HFF-Myc (cell line): ENCODE measurements at regions not wholly inside any gene's neighbourhood (a gene's known extent, or its start where the extent isn't known, plus 50 kb on each side); places are given as distances from the start of the nearest gene placed in this dataset.

ENCODE experiments used
- DNase-seq: peaks from one replicate; pipeline ENCODE4 v3.0.0-alpha.2; 2011; ENCODE audit warnings: low read depth; ENCODE audit errors: extremely low read depth
- H3K4me3 ChIP-seq: replicated peaks from 2 replicates; pipeline ENCODE4 v1.5.1; 2011; ENCODE audit warnings: low read depth, mild to moderate bottlenecking, control low read depth, low read length
- CTCF ChIP-seq: IDR thresholded peaks from 2 replicates; pipeline ENCODE4 v1.5.1; 2012; ENCODE audit warnings: mild to moderate bottlenecking, low read depth, low read length, control low read depth; ENCODE audit errors: missing control alignments

DNA sequence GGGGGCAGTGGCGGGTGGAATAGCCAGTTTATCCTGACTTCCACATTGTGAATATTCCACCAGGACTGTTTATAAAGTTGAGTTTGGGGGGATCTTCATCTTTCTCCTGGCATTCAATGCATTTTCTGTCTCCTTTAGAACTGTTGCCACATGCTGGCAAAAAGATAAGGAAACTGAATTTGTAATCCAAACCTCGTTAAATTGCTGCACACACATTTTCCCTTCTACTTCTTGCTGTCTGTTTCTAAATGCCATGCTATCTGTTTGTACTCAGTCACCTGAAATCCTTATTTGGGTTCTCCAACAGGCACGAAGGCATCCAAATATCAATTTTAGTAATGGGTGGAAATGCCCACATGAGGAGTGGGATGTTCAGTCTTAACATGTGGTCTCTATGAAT, 180.2 kb upstream of the CCN2 start:
- no peak overlapping the region for H3K4me3 ChIP-seq
- DNase-seq, result no peak
- TF ChIP-seq CTCF, result no peak

DNA sequence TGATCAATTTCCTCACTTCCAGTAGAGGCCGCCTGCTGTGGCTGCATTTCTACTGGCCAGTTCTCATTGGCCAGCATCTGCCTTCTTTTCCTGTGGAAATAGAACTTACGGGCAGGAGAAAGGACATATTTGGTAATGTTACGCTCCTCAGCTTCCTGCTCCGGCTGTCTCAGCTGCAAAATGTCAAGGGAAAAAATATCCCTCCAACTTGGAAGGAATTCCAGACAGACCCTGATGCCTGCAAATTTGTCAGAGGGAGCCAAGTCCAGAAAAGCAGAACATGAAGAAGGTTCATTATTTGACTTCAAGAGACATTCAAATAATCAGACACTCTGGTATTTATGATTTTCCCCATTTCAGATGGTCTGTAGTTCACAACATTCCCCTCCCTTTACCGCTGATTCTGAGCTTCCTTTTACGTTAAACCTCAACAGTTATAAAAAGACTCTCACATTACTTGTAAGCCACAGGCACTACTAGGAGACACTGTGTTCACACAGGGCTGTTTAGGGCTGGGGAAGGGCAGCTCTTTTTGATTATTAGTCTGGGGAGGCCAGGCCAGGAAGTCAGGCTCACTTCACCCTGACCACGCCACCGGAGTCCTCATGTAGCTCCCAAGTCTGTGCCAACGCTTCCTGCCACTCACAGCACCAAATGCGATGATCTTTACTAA, 179.6 kb upstream of the CCN2 start:
- no peak for DNase-seq
- H3K4me3 ChIP-seq, result no peak overlapping the region
- no peak for TF ChIP-seq CTCF

- no peak overlapping the region for H3K4me3 ChIP-seq
- DNase-seq, result no peak
- TF ChIP-seq CTCF, result no peak
Observed at GRCh38 chr6:132128424-132128823, 177.3 kb upstream of the CCN2 start.

DNA sequence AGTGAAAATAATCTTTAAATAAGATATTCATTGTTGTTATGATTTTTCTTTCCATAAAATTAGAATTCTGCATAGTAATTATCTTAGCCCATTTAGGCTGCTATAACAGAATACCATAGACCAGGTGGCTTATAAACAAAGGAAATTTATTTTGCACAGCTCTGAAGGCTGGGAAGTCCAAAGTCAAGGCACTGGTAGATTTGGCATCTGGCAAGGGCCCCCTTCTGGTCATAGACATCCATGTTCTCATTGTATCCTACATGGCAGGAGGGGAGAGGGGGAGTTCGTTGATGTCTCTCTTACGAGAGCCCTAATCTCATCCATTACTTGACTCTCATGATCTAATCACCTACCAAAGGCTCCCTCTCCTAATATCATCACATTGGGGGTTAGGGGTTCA, 175.0 kb upstream of the CCN2 start:
- no peak overlapping the region for H3K4me3 ChIP-seq
- no peak for DNase-seq
- TF ChIP-seq CTCF, result no peak

GRCh38 chr6:132122871-132123270, 171.7 kb upstream of the CCN2 start:
- no peak for DNase-seq
- no peak for TF ChIP-seq CTCF
- H3K4me3 ChIP-seq, result no peak overlapping the region

DNA sequence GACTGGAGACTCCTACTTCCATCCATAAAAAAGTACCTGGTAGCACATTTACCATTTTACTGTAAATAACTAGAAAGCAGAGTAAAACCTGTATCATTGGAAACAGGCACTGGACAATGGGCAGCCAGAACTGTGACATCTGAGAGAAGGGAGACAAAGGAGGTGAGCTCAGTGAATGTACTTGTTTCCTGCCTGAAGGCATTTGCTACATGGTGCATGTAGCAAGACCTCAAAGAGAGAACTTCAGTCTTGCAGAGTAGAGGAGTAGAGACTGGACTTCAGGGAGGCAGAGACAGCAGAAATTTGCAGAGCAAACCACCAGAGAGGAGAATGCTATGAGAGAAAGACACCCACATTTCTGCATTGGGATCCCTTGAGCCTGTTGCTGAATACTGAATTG, 171.0 kb upstream of the CCN2 start:
- no peak overlapping the region for H3K4me3 ChIP-seq
- no peak for DNase-seq
- no peak for TF ChIP-seq CTCF

GRCh38 chr6:132118144-132118543, 167.0 kb upstream of the CCN2 start:
- no peak for TF ChIP-seq CTCF
- DNase-seq, result no peak
- no peak overlapping the region for H3K4me3 ChIP-seq
